Aorta (tissue), 5 donors: ENCODE measurements at regions not wholly inside any gene's neighbourhood (a gene's known extent, or its start where the extent isn't known, plus 50 kb on each side); places are given as distances from the start of the nearest gene placed in this dataset.

Experiments
- ATAC-seq: fragments of 200-7000 bp; cut with Tn5 transposase; one replicate; pipeline ENCODE4 v1.9.1; 2022; ENCODE audit warnings: moderate library complexity; ENCODE audit not compliant: low FRiP score
- DNase-seq, 2 donors: peaks; one replicate each; pipeline ENCODE4 v3.0.0-alpha.2; 2020
- H3K27ac ChIP-seq, 2 donors: one replicate each; pipeline ENCODE4 v1.5.1; 2013; ENCODE audit warnings: low read length in 2 of 2, mild to moderate bottlenecking in 2 of 2, moderate library complexity in 2 of 2, control low read depth in 1 of 2, inconsistent platforms in 1 of 2, low read depth in 1 of 2
- H3K27me3 ChIP-seq, 2 donors: one replicate each; pipeline ENCODE4 v1.6.1; 2013; ENCODE audit warnings: control low read depth in 1 of 2, low read length in 1 of 2, mild to moderate bottlenecking in 1 of 2, moderate library complexity in 1 of 2; ENCODE audit not compliant: insufficient read depth in 2 of 2, control insufficient read depth in 1 of 2
- H3K36me3 ChIP-seq, 2 donors: one replicate each; pipeline ENCODE4 v1.6.1; 2013; ENCODE audit warnings: control low read depth in 1 of 2, low read length in 1 of 2, mild to moderate bottlenecking in 1 of 2; ENCODE audit not compliant: insufficient read depth in 2 of 2, control insufficient read depth in 1 of 2
- H3K4me1 ChIP-seq, 2 donors: one replicate each; pipeline ENCODE4 v1.6.1; 2013; ENCODE audit warnings: low read length in 2 of 2, control low read depth in 1 of 2, mild to moderate bottlenecking in 1 of 2, moderate library complexity in 1 of 2; ENCODE audit not compliant: insufficient read depth in 2 of 2, control insufficient read depth in 1 of 2
- H3K4me3 ChIP-seq, 2 donors: one replicate each; pipeline ENCODE4 v1.5.1; 2013; ENCODE audit warnings: low read length in 2 of 2, control low read depth in 1 of 2, mild to moderate bottlenecking in 1 of 2
- H3K9me3 ChIP-seq: one replicate; pipeline ENCODE4 v1.6.1; 2013; ENCODE audit warnings: mild to moderate bottlenecking, low read length; ENCODE audit not compliant: control insufficient read depth
- whole genome bisulfite sequencing, 2 donors: extraction: QIAGEN DNeasy Blood & Tissue Kit; methylation state at CpG; one replicate each; pipeline ENCODE4 v1.1.7; 2013; 5-methylcytosine and 5-hydroxymethylcytosine counted together
- intact Hi-C, 2 donors: fragments of 100-400 bp; cut with DNase I; formaldehyde crosslinking; loops; one replicate each; pipeline versions ENCODE4 v1.14.2 to v1.15.0; 2022
- donor health status: healthy with polysubstance abuse.
- donor health status: Bipolar disorder and iron deficiency.
- donor health status: DM: no; HTN: no; CAD: no.
- donor health status: DM: no; HTN: no; CAD: no.
- donor health status: DM: yes; HTN: yes; CAD: no.

DNA sequence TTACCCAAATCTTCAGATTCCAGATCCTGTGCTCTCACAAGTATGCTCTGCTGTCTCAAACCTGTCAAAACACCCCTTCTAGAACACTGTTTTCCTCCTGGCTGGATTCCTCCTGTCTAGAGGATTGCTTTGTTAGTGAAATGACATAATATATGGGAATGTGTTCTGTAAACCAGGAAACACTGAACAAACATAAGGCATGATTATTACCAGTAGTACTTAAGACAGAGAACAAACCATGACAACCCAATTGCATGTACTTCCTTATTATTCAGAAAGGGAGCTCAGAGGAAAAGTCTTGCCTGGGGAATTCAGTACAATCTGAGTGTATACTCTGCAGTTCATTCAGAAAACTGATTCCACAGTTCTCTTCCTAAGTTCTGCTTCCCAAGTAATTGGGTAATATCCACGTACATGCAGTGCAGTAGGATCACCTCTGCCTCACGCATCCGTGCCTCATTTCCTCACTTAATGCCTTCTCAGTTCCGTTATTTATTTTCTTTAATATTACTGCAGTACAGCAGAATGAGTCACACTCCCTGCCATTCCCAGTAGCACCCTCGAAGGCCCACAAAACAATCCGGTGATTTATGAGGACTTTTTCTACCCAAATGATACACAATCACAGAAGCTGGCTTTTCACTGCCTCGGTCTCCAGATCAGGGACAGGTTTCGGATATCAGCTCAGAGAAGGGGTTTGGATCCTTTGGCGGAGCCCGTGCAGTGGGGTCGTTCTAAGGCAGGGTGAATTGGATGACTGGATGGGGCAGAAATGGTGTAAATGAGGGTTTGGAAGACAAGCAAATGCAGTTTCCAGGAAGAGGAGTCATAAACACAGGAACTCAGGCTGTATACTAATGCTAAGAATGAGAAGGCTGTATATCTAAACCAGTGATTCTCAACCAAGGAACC, 896.9 kb downstream of the KCNA4 start:
- no peak for ATAC-seq
- Histone ChIP-seq H3K27me3 (no peaks in the 10 kb centered on the region), H3K9me3 (peaks cover 1% of the 10 kb centered on the region), H3K4me3 (no peak overlapping the region), H3K4me1 (peaks cover 0 to 5% of the 10 kb centered on the region in 2 donors), H3K36me3 (no peaks in the 10 kb centered on the region), H3K27ac (peak overlapping the region in 1 of 2 donors; percentile 14)
- no peak for DNase-seq
- WGBS, 2 donors = 24 to 31% methylated on average over 11 of the region's 11 CpGs
- intact Hi-C loops = no loop called here

DNA sequence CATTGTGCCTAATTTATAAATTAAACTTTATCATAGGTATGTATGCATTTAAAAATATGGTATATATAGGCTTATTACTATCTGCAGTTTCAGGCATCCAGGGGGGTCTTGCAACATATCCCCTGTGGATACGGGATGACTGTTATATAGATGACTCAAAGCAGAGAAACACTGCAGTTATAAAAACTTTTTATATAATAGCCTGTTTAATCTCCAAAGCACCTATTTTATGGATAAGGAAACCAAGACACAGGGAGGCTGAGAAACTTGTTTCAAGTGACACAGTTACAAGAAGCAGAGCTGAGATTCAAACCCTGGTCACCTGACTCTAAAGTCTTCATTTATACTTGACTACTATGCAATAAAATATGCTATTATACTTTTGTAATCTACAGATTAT, 897.7 kb downstream of the KCNA4 start:
- Histone ChIP-seq H3K36me3 (no peaks in the 10 kb centered on the region), H3K4me3 (no peak overlapping the region), H3K27me3 (no peaks in the 10 kb centered on the region), H3K4me1 (peaks cover 0 to 5% of the 10 kb centered on the region in 2 donors), H3K27ac (peak overlapping the region in 1 of 2 donors; percentile 14), H3K9me3 (no peaks in the 10 kb centered on the region)
- WGBS, 2 donors = 79 to 87% methylated on average over 1 of the region's 1 CpG
- intact Hi-C loops = no loop called here
- ATAC-seq (no peak), DNase-seq (no peak)

DNA sequence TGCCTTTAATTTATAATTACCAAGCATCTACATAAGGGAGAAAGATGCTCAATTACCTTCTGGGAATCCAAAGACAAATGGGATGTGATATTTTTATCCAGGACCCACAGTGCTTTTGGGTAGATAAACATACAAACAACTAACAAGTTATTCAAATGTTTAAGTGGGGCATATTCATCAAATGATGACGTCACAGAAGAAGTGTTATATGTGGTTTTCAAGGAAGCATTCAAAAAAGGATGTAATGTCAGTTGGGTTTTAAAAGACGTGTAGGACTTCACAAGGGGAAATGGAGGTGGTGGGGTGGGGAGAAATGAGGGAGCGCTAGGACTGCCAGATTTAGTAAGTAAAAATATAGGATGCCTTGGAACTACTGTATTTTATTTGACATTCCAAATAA, 915.9 kb downstream of the KCNA4 start:
- Histone ChIP-seq H3K36me3 (no peaks in the 10 kb centered on the region), H3K4me1 (no peaks in the 10 kb centered on the region), H3K4me3 (no peak overlapping the region), H3K9me3 (no peaks in the 10 kb centered on the region), H3K27me3 (no peaks in the 10 kb centered on the region), H3K27ac (no peak overlapping the region)
- ATAC-seq = no peak
- intact Hi-C loops = no loop called here
- no peak for DNase-seq
- 55 to 85% methylated on average over 3 of the region's 3 CpGs for WGBS, 2 donors

DNA sequence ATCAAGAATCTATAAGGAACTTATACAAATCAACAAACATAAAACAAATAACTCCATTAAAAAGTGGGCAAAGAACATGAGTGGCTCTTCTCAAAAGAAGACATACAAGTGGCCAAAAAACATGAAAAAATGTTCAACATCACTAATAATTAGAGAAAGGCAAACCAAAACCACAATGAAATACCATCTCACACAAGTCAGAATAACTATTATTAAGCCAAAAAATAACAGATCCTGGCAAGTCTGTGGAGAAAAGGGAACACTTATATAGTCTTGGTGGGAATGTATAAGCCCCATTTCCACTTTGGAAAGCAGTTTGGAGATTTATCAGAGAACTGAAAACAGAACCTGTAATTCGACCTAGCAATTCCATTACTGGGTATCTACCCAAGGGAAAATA, 921.0 kb downstream of the KCNA4 start:
- Histone ChIP-seq H3K27ac (no peak overlapping the region), H3K4me1 (peaks cover 0 to 3% of the 10 kb centered on the region in 2 donors), H3K9me3 (no peaks in the 10 kb centered on the region), H3K4me3 (no peak overlapping the region), H3K36me3 (no peaks in the 10 kb centered on the region), H3K27me3 (no peaks in the 10 kb centered on the region)
- DNase-seq (no peak), ATAC-seq (no peak)
- intact Hi-C loops = no loop called here
- 73 to 74% methylated on average over 1 of the region's 1 CpG for WGBS, 2 donors

DNA sequence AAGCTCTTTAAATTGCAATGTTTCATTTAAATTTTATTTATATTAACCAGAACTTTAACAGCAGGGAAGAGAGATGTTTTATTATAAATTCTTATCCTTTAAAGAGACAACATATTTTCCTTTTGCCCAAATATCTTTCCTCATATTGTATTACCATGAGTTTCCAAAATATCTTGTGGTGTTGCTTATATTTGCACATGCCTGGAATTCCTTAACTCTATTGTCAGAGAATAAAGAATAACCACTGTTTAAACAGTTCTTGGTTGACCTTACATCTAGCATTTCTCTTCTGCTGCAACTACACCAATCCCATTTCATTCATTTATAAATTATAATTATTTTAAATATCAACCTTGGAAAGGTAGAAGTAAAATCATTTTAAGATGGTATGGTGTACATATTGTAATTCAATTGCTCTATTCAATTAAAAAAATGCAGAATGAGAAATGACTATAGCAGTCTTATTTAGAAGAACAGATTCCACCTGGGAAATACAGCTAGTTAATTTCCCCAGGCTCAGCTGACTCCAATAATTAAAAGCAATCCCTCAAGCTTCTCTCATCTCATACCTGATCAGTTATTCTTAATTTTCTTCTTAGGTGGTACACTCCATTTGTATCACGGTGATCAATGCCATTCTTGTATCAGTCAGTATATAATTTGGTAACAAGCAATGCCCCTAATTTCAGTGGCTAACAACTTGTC, 923.3 kb downstream of the KCNA4 start:
- Histone ChIP-seq H3K4me3 (no peak overlapping the region), H3K4me1 (peaks cover 0 to 3% of the 10 kb centered on the region in 2 donors), H3K27me3 (no peaks in the 10 kb centered on the region), H3K27ac (no peak overlapping the region), H3K36me3 (no peaks in the 10 kb centered on the region), H3K9me3 (no peaks in the 10 kb centered on the region)
- intact Hi-C loops = no loop called here
- 89 to 92% methylated on average over 1 of the region's 1 CpG for WGBS, 2 donors
- DNase-seq (no peak), ATAC-seq (no peak)

DNA sequence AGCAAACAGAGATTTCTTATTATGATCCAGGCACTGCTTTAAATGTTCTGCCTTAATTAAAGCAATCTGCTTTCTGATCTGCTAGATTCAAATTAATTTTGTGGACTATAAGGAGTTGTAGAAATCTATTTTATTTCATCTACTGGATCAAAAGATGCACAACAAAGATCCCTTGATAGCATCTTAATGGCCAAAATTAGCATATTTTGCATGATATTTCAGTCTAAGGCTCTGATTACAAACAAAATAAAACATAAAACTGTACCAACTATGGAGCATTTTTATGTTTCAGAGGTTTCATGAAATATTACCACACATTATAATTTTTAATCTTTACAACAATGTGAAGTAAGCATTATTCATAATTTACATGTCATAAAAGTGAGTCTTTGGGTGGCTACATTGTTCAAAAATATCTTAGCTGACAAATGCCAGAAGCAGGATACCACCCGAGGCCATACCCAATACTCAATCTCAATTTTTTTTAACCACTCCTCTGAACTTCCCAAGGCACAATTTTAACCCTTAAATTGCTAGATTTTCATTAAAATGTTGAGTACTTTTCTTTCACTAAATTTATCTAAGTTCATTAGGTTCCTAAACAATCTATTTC, 929.5 kb downstream of the KCNA4 start:
- H3K4me1 ChIP-seq = no peaks in the 10 kb centered on the region
- H3K27ac ChIP-seq = no peak overlapping the region
- DNase-seq (no peak), ATAC-seq (no peak)
- H3K9me3 ChIP-seq = no peaks in the 10 kb centered on the region
- WGBS, 2 donors = 1 to 4% methylated on average over 1 of the region's 1 CpG
- no peak overlapping the region for H3K4me3 ChIP-seq
- H3K36me3 ChIP-seq = no peaks in the 10 kb centered on the region
- no peaks in the 10 kb centered on the region for H3K27me3 ChIP-seq
- intact Hi-C loops = no loop called here

DNA sequence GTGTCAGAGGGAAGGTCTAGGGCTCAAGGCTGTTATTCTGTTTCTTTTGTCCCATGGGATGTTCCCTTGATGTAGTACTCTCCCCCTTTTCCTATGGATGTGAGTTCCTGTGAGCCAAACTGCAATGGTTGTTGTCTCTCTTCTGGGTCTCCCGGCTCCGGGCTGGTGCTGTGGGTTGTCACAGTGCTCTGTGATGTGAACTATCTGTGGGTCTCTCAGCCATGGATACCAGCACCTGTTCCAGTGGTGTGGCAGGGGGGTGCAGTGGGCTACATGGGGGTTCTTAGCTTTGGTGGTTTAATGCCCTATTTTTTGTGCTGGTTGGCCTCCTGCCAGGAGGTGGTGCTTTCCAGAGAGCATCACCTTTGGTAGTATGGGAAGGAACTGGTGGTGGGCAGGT, 941.1 kb downstream of the KCNA4 start:
- 96% methylated on average over 2 of the region's 2 CpGs for WGBS, 2 donors
- DNase-seq (no peak), ATAC-seq (no peak)
- H3K36me3 ChIP-seq = no peaks in the 10 kb centered on the region
- no peaks in the 10 kb centered on the region for H3K4me1 ChIP-seq
- no peak overlapping the region for H3K27ac ChIP-seq
- no peaks in the 10 kb centered on the region for H3K27me3 ChIP-seq
- intact Hi-C loops = no loop called here
- no peak overlapping the region for H3K4me3 ChIP-seq
- no peaks in the 10 kb centered on the region for H3K9me3 ChIP-seq

DNA sequence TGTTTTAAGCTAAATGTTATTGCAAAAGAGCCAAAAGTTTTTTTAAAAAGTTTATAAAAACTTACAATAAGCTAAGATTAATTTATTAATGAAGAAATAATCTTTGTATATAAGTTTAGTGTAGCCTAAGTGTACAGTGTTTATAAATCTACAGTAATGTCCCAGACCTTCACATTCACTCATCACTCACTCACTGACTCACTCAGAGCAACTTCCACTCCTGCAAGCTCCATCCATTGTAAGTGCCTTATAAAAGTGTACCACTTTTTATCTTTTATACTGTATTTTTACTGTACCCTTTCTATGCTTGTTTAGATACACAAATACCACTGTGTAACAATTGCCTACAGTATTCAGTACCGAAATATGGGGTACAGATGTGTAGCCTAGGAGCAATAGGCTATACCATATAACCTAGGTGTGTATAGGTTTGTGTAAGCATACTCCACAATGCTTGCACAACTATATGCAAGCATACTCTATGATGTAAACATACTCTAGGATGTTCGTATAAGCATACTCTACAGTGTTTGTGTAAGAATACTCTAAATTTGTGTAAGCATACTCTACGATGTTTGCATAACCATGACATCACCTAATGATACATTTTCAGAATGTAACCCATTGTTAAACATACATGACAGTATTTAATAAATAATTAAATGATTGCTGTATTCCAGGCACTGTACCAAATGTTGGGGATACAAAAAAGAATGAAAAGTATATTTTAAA, 953.0 kb downstream of the KCNA4 start:
- 56 to 64% methylated on average over 3 of the region's 3 CpGs for WGBS, 2 donors
- no peak for DNase-seq
- no peaks in the 10 kb centered on the region for H3K27me3 ChIP-seq
- no peak for ATAC-seq
- no peaks in the 10 kb centered on the region for H3K4me1 ChIP-seq
- no peaks in the 10 kb centered on the region for H3K9me3 ChIP-seq
- H3K36me3 ChIP-seq = no peaks in the 10 kb centered on the region
- intact Hi-C loops = no loop called here
- H3K4me3 ChIP-seq = no peak overlapping the region
- no peak overlapping the region for H3K27ac ChIP-seq
